Loucy (cell line): ENCODE measurements at regions not wholly inside any gene's neighbourhood (a gene's known extent, or its start where the extent isn't known, plus 50 kb on each side); places are given as distances from the start of the nearest gene placed in this dataset.

Experiments used
- H2AFZ ChIP-seq: fragments of 200-600 bp; sonication (generic); 2 replicates; pipeline ENCODE4 v1.6.0; 2016; ENCODE audit warnings: antibody characterized with exemption, mild to moderate bottlenecking, low read length, moderate library complexity
- H3F3A ChIP-seq: fragments of 200-600 bp; 2 replicates; pipeline ENCODE4 v1.6.0; 2016; ENCODE audit warnings: antibody characterized with exemption, low read depth, mild to moderate bottlenecking
- H3K27me3 ChIP-seq: fragments of 200-600 bp; sonication (generic); 2 replicates; pipeline ENCODE4 v1.6.1; 2014; ENCODE audit warnings: low read length, mild to moderate bottlenecking; ENCODE audit not compliant: insufficient read depth, poor library complexity, severe bottlenecking
- H3K36me3 ChIP-seq: fragments of 200-600 bp; sonication (generic); 2 replicates; pipeline ENCODE4 v1.6.1; 2016; ENCODE audit warnings: low read length; ENCODE audit not compliant: insufficient read depth
- H3K4me1 ChIP-seq: fragments of 200-600 bp; sonication (generic); 2 replicates; pipeline ENCODE4 v1.5.1; 2014; ENCODE audit warnings: low read length, mild to moderate bottlenecking; ENCODE audit not compliant: insufficient read depth, poor library complexity, severe bottlenecking
- H3K4me2 ChIP-seq: fragments of 200-600 bp; sonication (generic); 2 replicates; pipeline ENCODE4 v1.6.0; 2014; ENCODE audit warnings: antibody characterized with exemption, low read length, low read depth, mild to moderate bottlenecking; ENCODE audit not compliant: poor library complexity, severe bottlenecking
- H3K4me3 ChIP-seq: fragments of 200-600 bp; sonication (generic); 2 replicates; pipeline ENCODE4 v1.5.1; 2014; ENCODE audit warnings: low read length, mild to moderate bottlenecking, mixed read lengths; ENCODE audit not compliant: poor library complexity, severe bottlenecking
- H3K79me2 ChIP-seq: fragments of 200-600 bp; sonication (generic); 2 replicates; pipeline ENCODE4 v1.6.1; 2014; ENCODE audit warnings: low read length; ENCODE audit not compliant: insufficient read depth
- H3K9ac ChIP-seq: fragments of 200-600 bp; sonication (generic); 2 replicates; pipeline ENCODE4 v1.6.0; 2014; ENCODE audit warnings: mild to moderate bottlenecking, low read depth, low read length, moderate library complexity; ENCODE audit not compliant: poor library complexity, severe bottlenecking
- H3K9me2 ChIP-seq: fragments of 200-600 bp; sonication (generic); replicated peaks from 2 replicates; pipeline ENCODE4 v1.6.1; 2016; ENCODE audit warnings: low read depth, low read length, mixed read lengths
- H3K9me3 ChIP-seq: fragments of 200-600 bp; sonication (generic); 2 replicates; pipeline ENCODE4 v1.6.1; 2014; ENCODE audit warnings: mild to moderate bottlenecking, antibody characterized with exemption, low read length, low read depth; ENCODE audit not compliant: insufficient read depth
- H4K20me1 ChIP-seq: fragments of 200-600 bp; sonication (generic); 2 replicates; pipeline ENCODE4 v1.6.0; 2014; ENCODE audit warnings: antibody characterized with exemption, low read length, mild to moderate bottlenecking; ENCODE audit not compliant: insufficient read depth, poor library complexity, severe bottlenecking
- EZH2phosphoT487 ChIP-seq: fragments of 200-600 bp; IDR thresholded peaks from 2 replicates; pipeline ENCODE4 v1.6.1; 2018; ENCODE audit warnings: antibody characterized with exemption, mild to moderate bottlenecking, moderate library complexity, borderline replicate concordance
- TF ChIP-seq, protein P1 (sequence below): fragments of 200-600 bp; sonication (generic); conservative IDR thresholded peaks from 2 replicates; pipeline ENCODE4 v1.5.1; 2014; ENCODE audit warnings: mild to moderate bottlenecking, antibody characterized with exemption, low read length

DNA sequence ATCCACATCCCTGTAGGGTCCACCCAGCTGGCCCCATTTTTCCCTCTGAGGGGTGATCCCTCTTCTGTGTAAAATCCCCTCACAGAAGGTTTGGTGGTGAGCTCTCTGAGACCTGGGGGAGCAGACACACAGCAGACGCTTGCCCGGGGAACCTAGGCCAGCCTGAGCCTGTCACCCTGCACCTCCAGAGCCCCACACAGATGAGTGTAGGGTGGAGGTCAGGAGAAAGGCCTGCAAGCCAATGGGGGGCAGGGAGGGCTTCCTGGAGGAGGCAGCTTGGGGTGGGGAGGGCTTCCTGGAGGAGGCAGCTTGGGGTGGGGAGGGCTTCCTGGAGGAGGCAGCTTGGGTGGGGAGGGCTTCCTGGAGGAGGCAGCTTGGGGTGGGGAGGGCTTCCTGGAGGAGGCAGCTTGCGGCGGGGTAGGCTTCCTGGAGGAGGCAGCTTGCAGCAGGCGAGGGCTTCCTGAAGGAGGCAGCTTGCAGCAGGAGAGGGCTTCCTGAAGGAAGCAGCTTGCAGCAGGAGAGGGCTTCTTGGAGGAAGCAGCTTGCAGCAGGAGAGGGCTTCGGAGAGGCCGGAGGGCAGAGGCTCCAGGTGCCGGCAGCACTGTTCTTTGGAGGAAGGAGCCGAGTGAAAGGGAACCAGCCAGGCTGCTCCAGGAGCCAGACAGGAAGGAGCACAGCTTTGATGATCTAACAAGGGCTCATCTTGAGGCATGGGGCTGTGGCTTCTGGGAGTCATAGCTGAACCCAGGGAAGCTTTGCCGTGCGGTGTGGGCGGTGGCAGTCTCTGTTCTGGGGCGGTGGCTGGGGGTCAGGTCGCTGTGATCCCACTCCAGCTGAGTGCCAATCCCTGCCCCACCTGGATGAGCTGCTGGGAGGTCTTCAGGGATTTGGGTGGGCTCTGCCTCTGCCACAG lies 83.7 kb upstream of the ZNF469 start:
- H3K79me2 ChIP-seq = no peaks in the 10 kb centered on the region
- H3K4me3 ChIP-seq = no peak overlapping the region
- TF ChIP-seq EZH2phosphoT487 = no peak
- TF ChIP-seq, protein P1, sequence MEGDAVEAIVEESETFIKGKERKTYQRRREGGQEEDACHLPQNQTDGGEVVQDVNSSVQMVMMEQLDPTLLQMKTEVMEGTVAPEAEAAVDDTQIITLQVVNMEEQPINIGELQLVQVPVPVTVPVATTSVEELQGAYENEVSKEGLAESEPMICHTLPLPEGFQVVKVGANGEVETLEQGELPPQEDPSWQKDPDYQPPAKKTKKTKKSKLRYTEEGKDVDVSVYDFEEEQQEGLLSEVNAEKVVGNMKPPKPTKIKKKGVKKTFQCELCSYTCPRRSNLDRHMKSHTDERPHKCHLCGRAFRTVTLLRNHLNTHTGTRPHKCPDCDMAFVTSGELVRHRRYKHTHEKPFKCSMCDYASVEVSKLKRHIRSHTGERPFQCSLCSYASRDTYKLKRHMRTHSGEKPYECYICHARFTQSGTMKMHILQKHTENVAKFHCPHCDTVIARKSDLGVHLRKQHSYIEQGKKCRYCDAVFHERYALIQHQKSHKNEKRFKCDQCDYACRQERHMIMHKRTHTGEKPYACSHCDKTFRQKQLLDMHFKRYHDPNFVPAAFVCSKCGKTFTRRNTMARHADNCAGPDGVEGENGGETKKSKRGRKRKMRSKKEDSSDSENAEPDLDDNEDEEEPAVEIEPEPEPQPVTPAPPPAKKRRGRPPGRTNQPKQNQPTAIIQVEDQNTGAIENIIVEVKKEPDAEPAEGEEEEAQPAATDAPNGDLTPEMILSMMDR = no peak
- no peaks in the 10 kb centered on the region for H3K36me3 ChIP-seq
- no peak overlapping the region for H2AFZ ChIP-seq
- no peaks in the 10 kb centered on the region for H3K9me3 ChIP-seq
- no peaks in the 10 kb centered on the region for H4K20me1 ChIP-seq
- H3K27me3 ChIP-seq = no peaks in the 10 kb centered on the region
- H3F3A ChIP-seq = no peaks in the 10 kb centered on the region
- no peak overlapping the region for H3K9ac ChIP-seq
- no peak overlapping the region for H3K4me2 ChIP-seq
- H3K9me2 ChIP-seq = no peaks in the 10 kb centered on the region
- H3K4me1 ChIP-seq = no peaks in the 10 kb centered on the region

DNA sequence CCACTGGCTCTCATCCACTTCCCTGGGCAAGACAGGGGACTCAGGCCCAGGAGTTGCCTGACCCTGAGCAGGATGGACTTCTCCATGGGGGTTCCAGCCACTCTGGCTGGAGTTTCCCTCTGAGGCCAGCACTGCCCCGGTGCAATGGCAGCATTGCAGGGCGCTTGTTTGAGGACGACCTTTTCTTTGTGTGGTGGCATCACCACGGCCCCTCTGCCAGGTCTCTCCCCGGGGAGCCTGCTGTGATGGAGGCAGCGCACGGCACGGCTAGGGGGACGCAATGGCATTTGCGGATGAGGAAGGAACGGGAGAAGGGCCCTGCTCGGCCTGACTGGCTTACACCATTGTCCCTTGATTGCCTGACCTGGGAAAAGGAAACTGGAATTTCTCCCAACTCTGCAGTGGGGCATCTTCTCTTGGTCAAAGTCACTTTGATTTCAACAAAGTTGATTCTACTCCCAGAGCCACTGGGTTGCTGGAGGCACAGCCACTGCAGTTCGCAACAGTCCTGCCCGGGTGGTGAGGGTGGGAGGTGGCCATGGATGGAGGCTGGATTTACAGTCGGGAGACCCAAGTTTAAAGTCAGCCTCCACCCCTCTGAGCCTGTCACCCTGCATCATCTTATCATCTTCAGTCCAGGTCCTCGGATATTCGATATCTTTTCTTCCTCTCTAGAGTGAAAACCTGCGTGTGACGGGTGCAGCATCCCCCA lies 82.9 kb upstream of the ZNF469 start:
- Histone ChIP-seq H3K79me2 (no peaks in the 10 kb centered on the region), H3K4me1 (no peaks in the 10 kb centered on the region), H2AFZ (no peak overlapping the region), H3K4me2 (no peak overlapping the region), H3F3A (no peaks in the 10 kb centered on the region), H3K4me3 (no peak overlapping the region), H3K27me3 (no peaks in the 10 kb centered on the region), H3K9me3 (no peaks in the 10 kb centered on the region; the same call in 1 of the 2 replicates), H3K9me2 (no peaks in the 10 kb centered on the region), H4K20me1 (no peaks in the 10 kb centered on the region), H3K9ac (no peak overlapping the region), H3K36me3 (no peaks in the 10 kb centered on the region)
- TF ChIP-seq EZH2phosphoT487 = no peak
- TF ChIP-seq, protein P1 = no peak

DNA sequence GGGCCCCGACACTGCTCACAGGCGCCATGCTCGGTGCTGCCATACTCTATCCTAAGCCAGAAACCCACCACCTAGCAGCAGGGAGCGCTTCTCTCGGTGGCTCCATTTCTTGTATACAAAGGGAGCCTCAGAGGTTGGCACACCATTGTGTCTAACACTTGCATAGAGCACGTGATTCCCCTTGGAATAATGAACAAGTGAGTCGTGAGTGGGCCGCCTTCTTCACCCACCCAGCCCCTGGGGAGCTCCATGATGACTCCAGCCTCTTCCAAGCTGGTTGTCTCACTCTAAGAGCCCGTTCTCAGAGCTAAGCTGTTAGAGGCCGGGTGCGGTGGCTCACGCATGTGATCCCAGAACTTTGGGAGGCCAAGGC lies 82.3 kb upstream of the ZNF469 start:
- H3K27me3 ChIP-seq = no peaks in the 10 kb centered on the region
- no peak overlapping the region for H3K4me2 ChIP-seq
- no peaks in the 10 kb centered on the region for H3F3A ChIP-seq
- H3K9me3 ChIP-seq = no peaks in the 10 kb centered on the region; the same call in 1 of the 2 replicates
- no peaks in the 10 kb centered on the region for H3K36me3 ChIP-seq
- H3K9me2 ChIP-seq = no peaks in the 10 kb centered on the region
- H4K20me1 ChIP-seq = no peaks in the 10 kb centered on the region
- no peaks in the 10 kb centered on the region for H3K79me2 ChIP-seq
- TF ChIP-seq, protein P1 = no peak
- no peak for TF ChIP-seq EZH2phosphoT487
- H3K4me1 ChIP-seq = no peaks in the 10 kb centered on the region
- H2AFZ ChIP-seq = no peak overlapping the region
- no peak overlapping the region for H3K4me3 ChIP-seq
- H3K9ac ChIP-seq = no peak overlapping the region
